ENCODE measurements at regions not wholly inside any gene's neighbourhood (a gene's known extent, or its start where the extent isn't known, plus 50 kb on each side); places are given as distances from the start of the nearest gene placed in this dataset.
"Not testable (repeated sequence)": the region's sequence is repeated elsewhere in the genome, so short reads cannot be mapped to it uniquely, and the experiment has no call there.

- not testable (repeated sequence) for DNase-seq (ENCODE audit: low read depth)
Observed at GRCh38 chr3:75840160-75840559, 54.8 kb upstream of the ZNF717 start.

GRCh38 chr3:75850301-75851008, 65.1 kb upstream of the ZNF717 start:
- H3K4me3 ChIP-seq (ENCODE audit: low read depth, low read length); DNase-seq (ENCODE audit: low read depth): not testable (repeated sequence)

More at GRCh38 chr3:75840160-75840559, 54.8 kb upstream of the ZNF717 start:
- not testable (repeated sequence) for H3K4me3 ChIP-seq (ENCODE audit: low read depth, low read length)

GRCh38 chr3:75863130-75863529, 77.8 kb upstream of the ZNF717 start:
- no peak for TF ChIP-seq CTCF (IDR thresholded peaks at IDR 0.05; ENCODE audit: insufficient read depth, low read length)
- DNase-seq (ENCODE audit: low read depth): no peak
- no peak overlapping the region for H3K4me3 ChIP-seq (ENCODE audit: low read depth, low read length)

- DNase-seq (ENCODE audit: low read depth): no peak
- no peak for TF ChIP-seq CTCF (IDR thresholded peaks at IDR 0.05; ENCODE audit: insufficient read depth, low read length)
- H3K4me3 ChIP-seq (ENCODE audit: low read depth, low read length): no peak overlapping the region
Observed at GRCh38 chr3:75863878-75864277, 78.5 kb upstream of the ZNF717 start.

GRCh38 chr3:75883719-75884118, 98.4 kb upstream of the ZNF717 start:
- DNase-seq (ENCODE audit: low read depth); H3K4me3 ChIP-seq (ENCODE audit: low read depth, low read length): not testable (repeated sequence)

- no peak for DNase-seq (ENCODE audit: low read depth)
- H3K4me3 ChIP-seq (ENCODE audit: low read depth, low read length): no peak overlapping the region
- TF ChIP-seq CTCF (IDR thresholded peaks at IDR 0.05; ENCODE audit: insufficient read depth, low read length): no peak
Observed at GRCh38 chr3:75886971-75887526, 101.7 kb upstream of the ZNF717 start.

- no peak for DNase-seq (ENCODE audit: low read depth)
- no peak overlapping the region for H3K4me3 ChIP-seq (ENCODE audit: low read depth, low read length)
- TF ChIP-seq CTCF (IDR thresholded peaks at IDR 0.05; ENCODE audit: insufficient read depth, low read length): no peak
Observed at GRCh38 chr3:75894234-75894633, 108.9 kb upstream of the ZNF717 start.

GRCh38 chr3:75896265-75896664, 110.9 kb upstream of the ZNF717 start:
- no peak for DNase-seq (ENCODE audit: low read depth)
- TF ChIP-seq CTCF (IDR thresholded peaks at IDR 0.05; ENCODE audit: insufficient read depth, low read length): no peak

GRCh38 chr3:75901446-75901845, 116.1 kb upstream of the ZNF717 start:
- H3K4me3 ChIP-seq (ENCODE audit: low read depth, low read length); DNase-seq (ENCODE audit: low read depth): not testable (repeated sequence)

More at GRCh38 chr3:75896265-75896664, 110.9 kb upstream of the ZNF717 start:
- no peak overlapping the region for H3K4me3 ChIP-seq (ENCODE audit: low read depth, low read length)

Measured in fibroblast of the aortic adventitia (primary cell).